ENCODE measurements at regions not wholly inside any gene's neighbourhood (a gene's known extent, or its start where the extent isn't known, plus 50 kb on each side); places are given as distances from the start of the nearest gene placed in this dataset.
A peak's percentile ranks its signal among the peaks of the same experiment; 100 is the strongest.

GRCh38 chr2:172232708-172233396, 130.2 kb upstream of the DLX2 start:
- Histone ChIP-seq H2BK5ac (ENCODE audit: low read length) (no peak overlapping the region), H3K23ac (ENCODE audit: low read depth, low read length, poor library complexity) (no peak overlapping the region), H3K4me2 (ENCODE audit: insufficient read depth, low read length, poor library complexity, severe bottlenecking) (no peak overlapping the region), H3K14ac (ENCODE audit: low read length) (no peak overlapping the region), H3K18ac (ENCODE audit: low read length) (no peak overlapping the region), H3K4me1 (ENCODE audit: control insufficient read depth in 2 of 2, insufficient read depth in 1 of 2, low read depth in 1 of 2, low read length in 2 of 2) (peaks cover 20% of the 10 kb centered on the region in 2 donors), H3K27me3 (ENCODE audit: control insufficient read depth in 3 of 3, insufficient read depth in 3 of 3, low read depth in 1 of 3, low read length in 3 of 3) (peaks cover 0 to 16% (median 8%) of the 10 kb centered on the region in 3 experiments), H3K9ac (ENCODE audit: low read depth, low read length, poor library complexity) (no peak overlapping the region), H2AK5ac (ENCODE audit: low read depth, low read length) (no peak overlapping the region), H3K36me3 (replicated peaks in 1 of 2; ENCODE audit: control insufficient read depth in 2 of 2, insufficient read depth in 2 of 2, low read length in 2 of 2) (no peaks in the 10 kb centered on the region), H3K4ac (ENCODE audit: low read length) (no peak overlapping the region), H4K91ac (ENCODE audit: low read depth, low read length, poor library complexity) (no peak overlapping the region), H4K8ac (ENCODE audit: low read depth, low read length) (no peak overlapping the region), H2AFZ (ENCODE audit: low read length) (peak overlapping the region; percentile 27), H3K4me3 (ENCODE audit: low read length in 2 of 2) (no peak overlapping the region), H2BK15ac (ENCODE audit: low read length) (no peak overlapping the region), H2BK12ac (ENCODE audit: low read length) (no peak overlapping the region), H3K9me3 (replicated peaks in 1 of 2; ENCODE audit: control insufficient read depth in 2 of 2, insufficient read depth in 1 of 2, low read depth in 1 of 2, low read length in 2 of 2) (no peaks in the 10 kb centered on the region), H3K79me1 (ENCODE audit: low read depth, low read length) (no peaks in the 10 kb centered on the region), H3K27ac (replicated peaks; ENCODE audit: low read length) (no peak overlapping the region), H2BK120ac (ENCODE audit: low read depth, low read length) (no peak overlapping the region)
- DNase-seq (ENCODE audit: low spot score): no peak
- WGBS, 2 donors (ENCODE audit: extremely low coverage in 2 of 2, insufficient read length in 2 of 2, insufficient replicate concordance in 1 of 2): no CpG with 5 or more reads among the region's 9 CpGs

GRCh38 chr2:172233987-172234715, 131.5 kb upstream of the DLX2 start:
- Histone ChIP-seq H2BK15ac (ENCODE audit: low read length) (peak overlapping the region; percentile 28), H3K9me3 (replicated peaks in 1 of 2; ENCODE audit: control insufficient read depth in 2 of 2, insufficient read depth in 1 of 2, low read depth in 1 of 2, low read length in 2 of 2) (no peaks in the 10 kb centered on the region), H2AK5ac (ENCODE audit: low read depth, low read length) (no peak overlapping the region), H2BK120ac (ENCODE audit: low read depth, low read length) (no peak overlapping the region), H4K8ac (ENCODE audit: low read depth, low read length) (no peak overlapping the region), H3K79me1 (ENCODE audit: low read depth, low read length) (no peaks in the 10 kb centered on the region), H3K4me1 (ENCODE audit: control insufficient read depth in 2 of 2, insufficient read depth in 1 of 2, low read depth in 1 of 2, low read length in 2 of 2) (peaks cover 20% of the 10 kb centered on the region in 2 donors), H2AFZ (ENCODE audit: low read length) (peak overlapping the region; percentile 84), H3K14ac (ENCODE audit: low read length) (no peak overlapping the region), H3K18ac (ENCODE audit: low read length) (peak overlapping the region; percentile 50), H2BK5ac (ENCODE audit: low read length) (peak overlapping the region; percentile 26), H2BK12ac (ENCODE audit: low read length) (no peak overlapping the region), H4K91ac (ENCODE audit: low read depth, low read length, poor library complexity) (no peak overlapping the region), H3K4me2 (ENCODE audit: insufficient read depth, low read length, poor library complexity, severe bottlenecking) (peak overlapping the region; percentile 94), H3K4me3 (ENCODE audit: low read length in 2 of 2) (peak overlapping the region; percentile 40 to 75), H3K27ac (replicated peaks; ENCODE audit: low read length) (no peak overlapping the region), H3K4ac (ENCODE audit: low read length) (no peak overlapping the region), H3K23ac (ENCODE audit: low read depth, low read length, poor library complexity) (peak overlapping the region; percentile 76), H3K9ac (ENCODE audit: low read depth, low read length, poor library complexity) (no peak overlapping the region), H3K27me3 (ENCODE audit: control insufficient read depth in 3 of 3, insufficient read depth in 3 of 3, low read depth in 1 of 3, low read length in 3 of 3) (peaks cover 0 to 16% (median 8%) of the 10 kb centered on the region in 3 experiments), H3K36me3 (replicated peaks in 1 of 2; ENCODE audit: control insufficient read depth in 2 of 2, insufficient read depth in 2 of 2, low read length in 2 of 2) (no peaks in the 10 kb centered on the region)
- no peak for DNase-seq (ENCODE audit: low spot score)
- WGBS, 2 donors (ENCODE audit: extremely low coverage in 2 of 2, insufficient read length in 2 of 2, insufficient replicate concordance in 1 of 2): no CpG with 5 or more reads among the region's 9 CpGs

- H3K18ac ChIP-seq (ENCODE audit: low read length): peak overlapping the region; percentile 50
- no peaks in the 10 kb centered on the region for H3K36me3 ChIP-seq (replicated peaks in 1 of 2; ENCODE audit: control insufficient read depth in 2 of 2, insufficient read depth in 2 of 2, low read length in 2 of 2)
- no peak overlapping the region for H2AK5ac ChIP-seq (ENCODE audit: low read depth, low read length)
- peak overlapping the region; percentile 26 for H2BK5ac ChIP-seq (ENCODE audit: low read length)
- H2BK120ac ChIP-seq (ENCODE audit: low read depth, low read length): no peak overlapping the region
- H3K23ac ChIP-seq (ENCODE audit: low read depth, low read length, poor library complexity): peak overlapping the region; percentile 76
- no CpG with 5 or more reads among the region's 65 CpGs for WGBS, 2 donors (ENCODE audit: extremely low coverage in 2 of 2, insufficient read length in 2 of 2, insufficient replicate concordance in 1 of 2)
- H3K4me3 ChIP-seq (ENCODE audit: low read length in 2 of 2): peak overlapping the region; percentile 40 to 75
- no peak overlapping the region for H2BK12ac ChIP-seq (ENCODE audit: low read length)
- no peak overlapping the region for H4K91ac ChIP-seq (ENCODE audit: low read depth, low read length, poor library complexity)
- peaks cover 0 to 16% (median 8%) of the 10 kb centered on the region in 3 experiments for H3K27me3 ChIP-seq (ENCODE audit: control insufficient read depth in 3 of 3, insufficient read depth in 3 of 3, low read depth in 1 of 3, low read length in 3 of 3)
- H3K79me1 ChIP-seq (ENCODE audit: low read depth, low read length): no peaks in the 10 kb centered on the region
- peak overlapping the region; percentile 94 for H3K4me2 ChIP-seq (ENCODE audit: insufficient read depth, low read length, poor library complexity, severe bottlenecking)
- H2AFZ ChIP-seq (ENCODE audit: low read length): peak overlapping the region; percentile 84
- no peak overlapping the region for H3K27ac ChIP-seq (replicated peaks; ENCODE audit: low read length)
- peak overlapping the region; percentile 28 for H2BK15ac ChIP-seq (ENCODE audit: low read length)
- peaks cover 20% of the 10 kb centered on the region in 2 donors for H3K4me1 ChIP-seq (ENCODE audit: control insufficient read depth in 2 of 2, insufficient read depth in 1 of 2, low read depth in 1 of 2, low read length in 2 of 2)
- no peak overlapping the region for H3K4ac ChIP-seq (ENCODE audit: low read length)
- peak; percentile 43 for DNase-seq (ENCODE audit: low spot score)
- H3K9ac ChIP-seq (ENCODE audit: low read depth, low read length, poor library complexity): peak overlapping the region; percentile 46
- H3K14ac ChIP-seq (ENCODE audit: low read length): no peak overlapping the region
- no peaks in the 10 kb centered on the region for H3K9me3 ChIP-seq (replicated peaks in 1 of 2; ENCODE audit: control insufficient read depth in 2 of 2, insufficient read depth in 1 of 2, low read depth in 1 of 2, low read length in 2 of 2)
- H4K8ac ChIP-seq (ENCODE audit: low read depth, low read length): no peak overlapping the region
These were observed 132.3 kb upstream of the DLX2 start for GRCh38 chr2:172234716-172235691.
